Esophagus squamous epithelium (tissue), 5 donors: ENCODE measurements at regions not wholly inside any gene's neighbourhood (a gene's known extent, or its start where the extent isn't known, plus 50 kb on each side); places are given as distances from the start of the nearest gene placed in this dataset.
A peak's percentile ranks its signal among the peaks of the same experiment; 100 is the strongest.

Source experiments
- DNase-seq: peaks from one replicate; lab custom pipeline; 2025; lab: John Stamatoyannopoulos, UW
- H3K27ac ChIP-seq, 4 donors: fragments of 200-600 bp; sonication (generic); one replicate each; pipeline ENCODE4 v1.5.1; 2016 to 2019; ENCODE audit warnings: mild to moderate bottlenecking in 1 of 4
- H3K27me3 ChIP-seq, 4 donors: fragments of 200-600 bp; sonication (generic); 1 replicate in 3 of 4; 2 replicates in 1 of 4; pipeline versions ENCODE4 v1.5.1 to v1.6.0; 2017 to 2021; ENCODE audit warnings: antibody characterized with exemption in 1 of 4
- H3K36me3 ChIP-seq, 3 donors: fragments of 200-600 bp; sonication (generic); one replicate each; pipeline ENCODE4 v1.5.1; 2016 to 2019
- H3K4me1 ChIP-seq, 3 donors: fragments of 200-600 bp; sonication (generic); one replicate each; pipeline ENCODE4 v1.5.1; 2017 to 2019
- H3K4me3 ChIP-seq, 4 donors: fragments of 200-600 bp; sonication (generic); 1 replicate in 3 of 4; 2 replicates in 1 of 4; pipeline ENCODE4 v1.5.1; 2016 to 2019; ENCODE audit warnings: mild to moderate bottlenecking in 2 of 4, moderate library complexity in 1 of 4
- H3K9me3 ChIP-seq, 3 donors: fragments of 200-600 bp; sonication (generic); one replicate each; pipeline ENCODE4 v1.5.1; 2016 to 2019
- POLR2A ChIP-seq, 4 donors: fragments of 450-650 bp; IDR thresholded peaks; one replicate each; pipeline ENCODE4 v1.6.1; 2017; ENCODE audit warnings: antibody characterized with exemption in 4 of 4, mild to moderate bottlenecking in 4 of 4, moderate library complexity in 3 of 4
- WGBS, 2 donors: methylation state at CpG; one replicate each; pipeline ENCODE4 v1.1.5; 2018; 5-methylcytosine and 5-hydroxymethylcytosine counted together
- intact Hi-C: fragments of 100-400 bp; cut with DNase I; formaldehyde crosslinking; loops from one replicate; pipeline ENCODE4 v1.15.0; 2022
- TF ChIP-seq, protein P1 (sequence below), 6 experiments: fragments of 450-650 bp in 4 of 6; fragments of 200-600 bp in 2 of 6; sonication (generic) in 2 of 6; IDR thresholded peaks; one replicate each; pipeline ENCODE4 v1.5.1; 2016 to 2019; ENCODE audit warnings: antibody characterized with exemption in 6 of 6, mild to moderate bottlenecking in 4 of 6, moderate library complexity in 4 of 6
- donor health status: DM: yes; HTN: yes; CAD: no.

GRCh38 chr9:13721481-13722235 is 442.2 kb upstream of the MPDZ start:
- Histone ChIP-seq H3K27ac (no peak overlapping the region), H3K4me1 (peaks cover 14 to 49% (median 14%) of the 10 kb centered on the region in 3 donors), H3K27me3 (peaks cover 0 to 3% (median 0%) of the 10 kb centered on the region in 4 donors), H3K36me3 (no peaks in the 10 kb centered on the region), H3K9me3 (peaks cover 0 to 9% (median 0%) of the 10 kb centered on the region in 3 donors), H3K4me3 (no peak overlapping the region)
- DNase-seq: no peak
- intact Hi-C loops: no loop called here
- WGBS, 2 donors: 50 to 63% methylated on average over 1 of the region's 1 CpG
- TF ChIP-seq, protein P1, sequence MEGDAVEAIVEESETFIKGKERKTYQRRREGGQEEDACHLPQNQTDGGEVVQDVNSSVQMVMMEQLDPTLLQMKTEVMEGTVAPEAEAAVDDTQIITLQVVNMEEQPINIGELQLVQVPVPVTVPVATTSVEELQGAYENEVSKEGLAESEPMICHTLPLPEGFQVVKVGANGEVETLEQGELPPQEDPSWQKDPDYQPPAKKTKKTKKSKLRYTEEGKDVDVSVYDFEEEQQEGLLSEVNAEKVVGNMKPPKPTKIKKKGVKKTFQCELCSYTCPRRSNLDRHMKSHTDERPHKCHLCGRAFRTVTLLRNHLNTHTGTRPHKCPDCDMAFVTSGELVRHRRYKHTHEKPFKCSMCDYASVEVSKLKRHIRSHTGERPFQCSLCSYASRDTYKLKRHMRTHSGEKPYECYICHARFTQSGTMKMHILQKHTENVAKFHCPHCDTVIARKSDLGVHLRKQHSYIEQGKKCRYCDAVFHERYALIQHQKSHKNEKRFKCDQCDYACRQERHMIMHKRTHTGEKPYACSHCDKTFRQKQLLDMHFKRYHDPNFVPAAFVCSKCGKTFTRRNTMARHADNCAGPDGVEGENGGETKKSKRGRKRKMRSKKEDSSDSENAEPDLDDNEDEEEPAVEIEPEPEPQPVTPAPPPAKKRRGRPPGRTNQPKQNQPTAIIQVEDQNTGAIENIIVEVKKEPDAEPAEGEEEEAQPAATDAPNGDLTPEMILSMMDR (IDR thresholded peaks at IDR 0.05): no peak
- TF ChIP-seq POLR2A (IDR thresholded peaks at IDR 0.05): no peak

- Histone ChIP-seq H3K27me3 (no peaks in the 10 kb centered on the region), H3K4me3 (no peak overlapping the region), H3K9me3 (peaks cover 0 to 9% (median 0%) of the 10 kb centered on the region in 3 donors), H3K36me3 (no peaks in the 10 kb centered on the region), H3K27ac (peak overlapping the region in 1 of 4 donors; percentile 1), H3K4me1 (peaks cover 14 to 53% (median 14%) of the 10 kb centered on the region in 3 donors)
- WGBS, 2 donors: 35 to 38% methylated on average over 6 of the region's 6 CpGs
- intact Hi-C loops: no loop called here
- no peak for TF ChIP-seq POLR2A (IDR thresholded peaks at IDR 0.05)
- TF ChIP-seq, protein P1 (IDR thresholded peaks at IDR 0.05): no peak
- no peak for DNase-seq
Measured at GRCh38 chr9:13719981-13720676, 440.6 kb upstream of the MPDZ start.

DNA sequence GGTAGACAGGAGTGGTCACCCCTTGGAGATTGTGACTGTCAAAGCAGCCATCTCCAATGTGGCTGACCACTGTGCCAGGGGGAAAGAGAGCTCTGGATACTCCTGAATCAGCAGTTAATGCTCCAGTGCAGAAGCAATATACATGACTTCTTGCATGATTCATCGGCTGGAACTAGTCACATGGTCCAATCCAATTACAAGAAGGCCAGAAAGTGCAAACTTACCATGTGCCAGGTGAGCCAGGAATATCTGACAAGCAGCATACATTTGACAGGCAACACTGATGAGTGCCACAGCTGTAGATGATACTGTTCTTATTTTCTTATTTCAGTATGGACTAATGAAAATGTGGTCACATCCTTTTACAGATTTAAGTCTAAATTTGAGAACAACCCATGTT is 440.0 kb upstream of the MPDZ start:
- no peak for DNase-seq
- Histone ChIP-seq H3K27me3 (no peaks in the 10 kb centered on the region), H3K36me3 (no peaks in the 10 kb centered on the region), H3K9me3 (peaks cover 0 to 9% (median 0%) of the 10 kb centered on the region in 3 donors), H3K4me3 (no peak overlapping the region), H3K27ac (peak overlapping the region in 1 of 4 donors; percentile 1), H3K4me1 (peaks cover 14 to 53% (median 14%) of the 10 kb centered on the region in 3 donors)
- TF ChIP-seq POLR2A (IDR thresholded peaks at IDR 0.05): no peak
- TF ChIP-seq, protein P1 (IDR thresholded peaks at IDR 0.05): no peak
- intact Hi-C loops: no loop called here
- WGBS, 2 donors: 14 to 43% methylated on average over 1 of the region's 1 CpG

- no peaks in the 10 kb centered on the region for H3K36me3 ChIP-seq
- 67 to 69% methylated on average over 5 of the region's 5 CpGs for WGBS, 2 donors
Measured at GRCh38 chr9:13718539-13718938, 439.0 kb upstream of the MPDZ start.

DNA sequence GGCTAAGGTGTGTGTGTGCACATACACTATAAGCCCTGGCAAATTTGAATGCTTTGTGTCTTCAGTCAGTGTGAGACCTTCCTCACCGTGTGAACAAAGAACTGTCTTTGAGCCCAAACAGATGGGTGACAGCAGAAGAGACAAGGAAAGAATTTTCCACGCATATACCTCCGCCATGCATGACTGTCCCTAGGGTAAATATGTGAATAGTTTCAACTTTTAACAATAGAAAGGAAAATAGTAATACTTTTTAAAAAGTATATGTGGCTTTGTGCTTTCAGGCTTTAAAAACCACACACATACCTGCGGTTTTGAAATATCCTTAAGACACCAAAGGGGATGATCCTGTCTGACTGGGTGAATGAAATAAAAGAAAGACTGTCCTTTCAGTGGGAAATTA is 438.6 kb upstream of the MPDZ start:
- 36 to 48% methylated on average over 4 of the region's 4 CpGs for WGBS, 2 donors
- no peaks in the 10 kb centered on the region for H3K27me3 ChIP-seq
- no peak for DNase-seq
- no peak overlapping the region for H3K27ac ChIP-seq
- no peaks in the 10 kb centered on the region for H3K36me3 ChIP-seq
- H3K9me3 ChIP-seq: peaks cover 0 to 9% (median 0%) of the 10 kb centered on the region in 3 donors
- intact Hi-C loops: no loop called here
- no peak overlapping the region for H3K4me3 ChIP-seq
- TF ChIP-seq, protein P1 (IDR thresholded peaks at IDR 0.05): no peak
- no peak for TF ChIP-seq POLR2A (IDR thresholded peaks at IDR 0.05)
- peaks cover 14 to 53% (median 14%) of the 10 kb centered on the region in 3 donors for H3K4me1 ChIP-seq

More at GRCh38 chr9:13718539-13718938, 439.0 kb upstream of the MPDZ start:
- peaks cover 14 to 53% (median 14%) of the 10 kb centered on the region in 3 donors for H3K4me1 ChIP-seq
- TF ChIP-seq POLR2A (IDR thresholded peaks at IDR 0.05): no peak
- no peak overlapping the region for H3K27ac ChIP-seq
- DNase-seq: no peak
- intact Hi-C loops: no loop called here
- H3K9me3 ChIP-seq: peaks cover 0 to 9% (median 0%) of the 10 kb centered on the region in 3 donors
- no peak overlapping the region for H3K4me3 ChIP-seq
- no peaks in the 10 kb centered on the region for H3K27me3 ChIP-seq
